C4-2B (cell line): ENCODE measurements at regions not wholly inside any gene's neighbourhood (a gene's known extent, or its start where the extent isn't known, plus 50 kb on each side); places are given as distances from the start of the nearest gene placed in this dataset.

Experiments used
- H3K27ac ChIP-seq: fragments of 450-650 bp; 2 replicates; pipeline ENCODE4 v1.5.1; 2017
- ZFX ChIP-seq: fragments of 450-650 bp; IDR thresholded peaks from 2 replicates; pipeline ENCODE4 v1.6.1; 2017
- TF ChIP-seq, protein P1 (sequence below): fragments of 450-650 bp; conservative IDR thresholded peaks from 2 replicates; pipeline ENCODE4 v1.5.1; 2017; ENCODE audit warnings: mild to moderate bottlenecking

DNA sequence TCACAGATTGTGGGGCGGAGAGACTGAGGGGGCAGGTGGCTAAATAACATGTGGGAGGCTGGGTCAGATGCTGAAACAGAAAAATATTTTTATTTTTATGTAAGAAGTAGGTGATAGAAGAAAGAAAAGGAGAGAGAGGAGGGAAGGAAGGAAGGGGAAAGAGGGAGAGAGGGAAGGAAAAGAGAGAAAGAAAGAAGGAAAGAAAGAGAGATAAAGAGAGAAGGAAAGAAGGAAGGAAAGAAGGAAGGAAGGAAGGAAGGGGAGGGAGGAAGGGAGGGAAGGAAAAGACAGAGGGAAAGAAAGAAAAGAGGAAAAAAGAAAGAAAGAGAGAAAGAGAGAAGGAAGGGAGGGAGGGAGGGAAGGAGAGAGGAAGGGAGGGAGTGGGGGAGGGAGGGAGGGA, 224.9 kb downstream of the UQCRFS1 start:
- no peak overlapping the region for H3K27ac ChIP-seq
- no peak for TF ChIP-seq ZFX
- TF ChIP-seq, protein P1, sequence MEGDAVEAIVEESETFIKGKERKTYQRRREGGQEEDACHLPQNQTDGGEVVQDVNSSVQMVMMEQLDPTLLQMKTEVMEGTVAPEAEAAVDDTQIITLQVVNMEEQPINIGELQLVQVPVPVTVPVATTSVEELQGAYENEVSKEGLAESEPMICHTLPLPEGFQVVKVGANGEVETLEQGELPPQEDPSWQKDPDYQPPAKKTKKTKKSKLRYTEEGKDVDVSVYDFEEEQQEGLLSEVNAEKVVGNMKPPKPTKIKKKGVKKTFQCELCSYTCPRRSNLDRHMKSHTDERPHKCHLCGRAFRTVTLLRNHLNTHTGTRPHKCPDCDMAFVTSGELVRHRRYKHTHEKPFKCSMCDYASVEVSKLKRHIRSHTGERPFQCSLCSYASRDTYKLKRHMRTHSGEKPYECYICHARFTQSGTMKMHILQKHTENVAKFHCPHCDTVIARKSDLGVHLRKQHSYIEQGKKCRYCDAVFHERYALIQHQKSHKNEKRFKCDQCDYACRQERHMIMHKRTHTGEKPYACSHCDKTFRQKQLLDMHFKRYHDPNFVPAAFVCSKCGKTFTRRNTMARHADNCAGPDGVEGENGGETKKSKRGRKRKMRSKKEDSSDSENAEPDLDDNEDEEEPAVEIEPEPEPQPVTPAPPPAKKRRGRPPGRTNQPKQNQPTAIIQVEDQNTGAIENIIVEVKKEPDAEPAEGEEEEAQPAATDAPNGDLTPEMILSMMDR = no peak

DNA sequence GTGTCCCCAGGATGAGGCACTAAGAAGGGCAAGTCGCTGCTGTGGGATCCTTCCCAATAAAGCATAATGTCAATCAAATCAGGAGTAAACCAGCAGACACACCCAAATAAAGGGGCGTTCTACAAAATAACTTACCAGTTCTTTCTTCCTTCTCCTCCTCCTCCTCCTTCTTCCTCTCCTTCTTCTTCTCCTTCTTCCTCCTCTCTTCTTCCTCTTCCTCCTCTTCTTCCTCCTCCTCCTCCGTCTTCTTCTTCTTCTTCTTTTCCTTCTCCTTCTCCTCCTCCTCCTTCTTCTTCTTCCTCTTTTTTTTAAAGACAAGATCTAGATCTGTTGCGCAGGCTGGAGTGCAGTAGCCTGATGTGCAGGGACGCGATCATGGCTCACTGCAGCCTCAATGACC, 225.8 kb downstream of the UQCRFS1 start:
- no peak for TF ChIP-seq ZFX
- TF ChIP-seq, protein P1 = no peak
- no peak overlapping the region for H3K27ac ChIP-seq

DNA sequence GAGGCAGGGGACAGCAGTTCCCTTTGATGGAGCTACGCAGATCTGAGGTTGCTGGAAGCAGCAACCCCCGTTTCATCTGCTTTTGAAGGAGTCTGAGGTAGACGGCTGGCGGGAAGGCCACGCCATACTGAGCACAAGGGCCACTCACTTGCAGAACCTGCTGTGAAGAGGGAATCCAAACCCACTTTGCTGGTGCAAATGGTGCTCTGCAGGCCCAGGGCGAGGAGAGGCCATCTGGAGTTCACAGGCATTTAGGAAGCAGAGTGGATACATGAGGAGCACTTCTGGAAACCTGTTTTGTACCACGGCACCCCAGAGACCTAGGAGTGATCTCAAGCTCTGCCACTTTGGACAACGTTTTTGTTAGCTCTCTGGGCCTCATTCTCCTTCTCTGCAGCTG, 227.8 kb downstream of the UQCRFS1 start:
- no peak overlapping the region for H3K27ac ChIP-seq
- no peak for TF ChIP-seq ZFX
- TF ChIP-seq, protein P1 = no peak

DNA sequence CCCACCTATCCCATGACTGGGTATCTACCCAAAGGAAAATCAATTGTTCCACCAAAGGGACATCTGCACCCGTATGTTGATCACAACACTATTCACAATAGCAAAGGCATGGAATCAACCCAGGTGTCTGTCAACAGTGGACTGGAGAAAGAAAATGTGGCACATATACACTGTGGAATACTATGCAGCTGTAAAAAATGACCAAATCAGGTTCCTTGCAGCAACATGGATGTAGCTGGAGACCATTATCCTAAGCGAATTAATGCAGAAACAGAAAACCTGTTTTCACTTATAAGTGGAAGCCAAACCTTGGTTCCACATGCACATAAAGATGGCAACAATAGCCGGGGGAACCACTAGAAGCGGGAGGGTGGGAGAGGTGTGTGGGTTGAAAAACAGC, 228.6 kb downstream of the UQCRFS1 start:
- no peak overlapping the region for H3K27ac ChIP-seq
- TF ChIP-seq, protein P1 = no peak
- TF ChIP-seq ZFX = no peak

DNA sequence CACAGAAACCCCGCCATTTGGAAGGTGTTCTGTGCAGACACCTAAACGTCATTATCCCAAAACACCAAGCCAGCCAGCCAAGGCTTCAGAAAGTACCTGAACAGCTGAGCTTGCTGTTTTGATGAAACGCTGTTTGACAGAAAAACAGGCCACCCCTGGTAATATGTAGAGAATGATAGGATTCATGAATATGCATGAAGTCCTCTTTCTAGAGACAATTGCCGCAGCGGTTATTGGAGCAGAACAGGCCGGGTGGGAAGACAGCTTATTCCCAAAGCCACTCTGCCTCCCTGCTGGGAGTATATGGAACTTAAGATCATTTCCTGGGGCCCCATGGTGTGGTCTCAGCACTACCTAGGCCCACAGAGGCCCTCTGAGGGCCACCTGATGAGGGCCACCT, 229.5 kb downstream of the UQCRFS1 start:
- TF ChIP-seq ZFX = no peak
- TF ChIP-seq, protein P1 = no peak
- no peak overlapping the region for H3K27ac ChIP-seq

DNA sequence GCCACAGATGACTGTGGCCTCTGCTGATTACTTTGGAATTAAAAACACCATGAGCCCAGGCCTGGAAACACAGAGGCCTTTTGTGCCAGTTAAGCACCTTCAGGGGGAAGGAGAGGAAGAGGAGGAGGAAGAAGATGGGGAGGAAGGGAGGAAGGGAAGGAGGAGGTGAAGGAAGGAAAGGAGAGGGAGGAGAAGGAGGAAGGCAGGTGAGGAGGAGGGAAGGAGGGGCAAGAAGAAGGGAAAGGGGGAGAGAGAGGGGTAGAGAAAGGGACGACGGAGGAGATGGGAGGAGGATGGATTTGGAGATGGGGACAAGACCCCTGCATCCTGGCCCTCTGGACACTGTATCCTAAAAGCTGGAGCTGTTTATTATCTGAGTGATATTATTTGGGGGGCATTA, 231.0 kb downstream of the UQCRFS1 start:
- no peak for TF ChIP-seq ZFX
- TF ChIP-seq, protein P1 = no peak
- H3K27ac ChIP-seq = no peak overlapping the region

DNA sequence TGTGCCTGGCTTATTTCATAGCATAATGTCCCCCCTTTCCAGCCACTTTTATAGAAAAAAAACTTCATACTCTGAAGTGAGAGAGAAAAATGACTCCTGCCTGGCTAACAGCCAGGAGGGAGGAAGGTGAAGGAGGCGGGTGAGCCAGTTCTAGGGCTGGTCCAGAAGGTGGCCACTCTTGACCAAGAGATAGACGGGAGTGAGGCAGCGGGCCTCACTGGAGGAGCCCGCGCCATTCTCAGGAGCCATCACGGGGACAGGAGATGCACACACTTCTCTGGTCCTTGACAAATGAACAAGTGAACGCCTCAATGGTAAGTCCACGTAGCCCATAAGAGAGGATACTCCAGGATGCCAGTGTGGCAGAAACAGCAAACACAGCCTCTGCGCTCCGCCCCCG, 231.4 kb downstream of the UQCRFS1 start:
- H3K27ac ChIP-seq = no peak overlapping the region

More for the DNA sequence above, 231.4 kb downstream of the UQCRFS1 start:
- no peak for TF ChIP-seq ZFX
- TF ChIP-seq, protein P1 = no peak
